GM12878 (cell line): ENCODE measurements at regions not wholly inside any gene's neighbourhood (a gene's known extent, or its start where the extent isn't known, plus 50 kb on each side); places are given as distances from the start of the nearest gene placed in this dataset.

Experiments
- ATAC-seq: fragments of 200-7000 bp; cut with Tn5 transposase; 3 replicates; pipeline ENCODE4 v1.9.1; 2020; ENCODE audit warnings: mild to moderate bottlenecking, moderate library complexity
- BruUV-seq: library from RNA; stranded (reverse); fragments of 400-500 nt; replicated peaks from 2 replicates; lab custom pipeline; 2021; lab: Mats Ljungman, UMichigan
- CTCF ChIA-PET: fragments of 300-600 bp; sonication (Branson Sonifier 250); formaldehyde crosslinking; extraction: SDS; loops from one replicate; lab custom pipeline; 2021; ENCODE audit warnings: inconsistent platforms; lab: Yijun Ruan, JAX
- POLR2A ChIA-PET: fragments of 350-600 bp; formaldehyde crosslinking; extraction: SDS; loops from one replicate; lab custom pipeline; 2021; ENCODE audit warnings: inconsistent platforms; lab: Charles Lee
- RAD21 ChIA-PET: fragments of 300-600 bp; sonication (Branson Sonifier 250); formaldehyde crosslinking; loops from one replicate; lab custom pipeline; 2023; ENCODE audit warnings: antibody characterized with exemption; ENCODE audit not compliant: unreplicated experiment; lab: Charles Lee
- SMC1A ChIA-PET: fragments of 300-600 bp; sonication (Branson Sonifier 250); formaldehyde crosslinking; loops from one replicate; lab custom pipeline; 2023; ENCODE audit not compliant: unreplicated experiment, uncharacterized antibody; lab: Charles Lee
- DNase-seq: peaks from one replicate; pipeline ENCODE4 v3.0.0-alpha.2; 2011; ENCODE audit warnings: low read depth, low spot score
- FAIRE-seq: peaks from 3 replicates; lab custom pipeline; 2011; peaks lifted over from hg19 to GRCh38; lab: Jason Lieb, UNC
- H2AFZ ChIP-seq: 2 replicates; pipeline ENCODE4 v1.6.0; 2011; ENCODE audit warnings: low read depth, low read length, control low read depth; ENCODE audit not compliant: control insufficient read depth
- H3K27ac ChIP-seq: 2 replicates; pipeline ENCODE4 v1.5.1; 2011; ENCODE audit warnings: control low read depth; ENCODE audit not compliant: control insufficient read depth, insufficient read depth
- H3K27me3 ChIP-seq, 2 experiments: replicated peaks in 1 of 2; 2 replicates each; pipeline versions ENCODE4 v1.6.0 to v1.6.1; 2011; ENCODE audit warnings: low read length in 1 of 2; ENCODE audit not compliant: control insufficient read depth in 2 of 2, insufficient read depth in 2 of 2
- H3K36me3 ChIP-seq, 2 experiments: 2 replicates each; pipeline ENCODE4 v1.5.1; 2011; ENCODE audit warnings: low read length in 1 of 2; ENCODE audit not compliant: control insufficient read depth in 2 of 2, insufficient read depth in 2 of 2
- H3K4me1 ChIP-seq: 2 replicates; pipeline ENCODE4 v1.6.1; 2011; ENCODE audit warnings: mild to moderate bottlenecking, low read length, moderate library complexity, mixed read lengths; ENCODE audit not compliant: control insufficient read depth, insufficient read depth
- H3K4me2 ChIP-seq: 2 replicates; pipeline ENCODE4 v1.6.0; 2011; ENCODE audit warnings: control low read depth; ENCODE audit not compliant: control insufficient read depth, insufficient read depth
- H3K4me3 ChIP-seq: fragments of 200-600 bp; sonication (generic); 2 replicates; pipeline ENCODE4 v1.5.1; 2016
- H3K79me2 ChIP-seq: 2 replicates; pipeline ENCODE4 v1.6.0; 2011; ENCODE audit warnings: low read length; ENCODE audit not compliant: control insufficient read depth, insufficient read depth
- H3K9ac ChIP-seq: 2 replicates; pipeline ENCODE4 v1.8.0; 2011; ENCODE audit warnings: low read length, control low read depth, mixed read lengths; ENCODE audit not compliant: control insufficient read depth, insufficient read depth
- H3K9me3 ChIP-seq: replicated peaks from 3 replicates; pipeline ENCODE4 v1.5.1; 2011; ENCODE audit warnings: mild to moderate bottlenecking, low read length; ENCODE audit not compliant: control insufficient read depth, insufficient read depth
- H4K20me1 ChIP-seq: 2 replicates; pipeline ENCODE4 v1.6.0; 2011; ENCODE audit not compliant: control insufficient read depth, insufficient read depth
- BCL11A ChIP-seq: IDR thresholded peaks from 2 replicates; pipeline ENCODE4 v1.6.1; 2011; ENCODE audit warnings: low read depth, low read length
- CUX1 ChIP-seq: IDR thresholded peaks from 2 replicates; pipeline ENCODE4 v1.6.1; 2012; ENCODE audit warnings: improper control_type of control experiment, low read depth, low read length; ENCODE audit not compliant: insufficient replicate concordance
- E2F4 ChIP-seq: IDR thresholded peaks from 2 replicates; pipeline ENCODE4 v1.6.1; 2012; ENCODE audit warnings: low read depth, low read length, improper control_type of control experiment
- IKZF1 ChIP-seq: fragments of 450-650 bp; conservative IDR thresholded peaks from 2 replicates; pipeline ENCODE4 v1.6.1; 2017; ENCODE audit warnings: antibody characterized with exemption, mild to moderate bottlenecking
- MYC ChIP-seq: IDR thresholded peaks from 2 replicates; pipeline ENCODE4 v1.6.1; 2011; ENCODE audit warnings: mild to moderate bottlenecking, low read length, moderate library complexity, inconsistent platforms; ENCODE audit not compliant: insufficient read depth, insufficient replicate concordance, insufficient read length, severe bottlenecking
- NR2F1 ChIP-seq: fragments of 450-650 bp; conservative IDR thresholded peaks from 2 replicates; pipeline ENCODE4 v1.6.1; 2017; ENCODE audit warnings: mild to moderate bottlenecking
- WGBS: methylation state at CpG from one replicate; pipeline ENCODE4 v1.1.6; 2016; ENCODE audit warnings: low lambda C conversion rate; ENCODE audit not compliant: insufficient replicate concordance, insufficient coverage; ENCODE audit errors: missing lambda C conversion rate; 5-methylcytosine and 5-hydroxymethylcytosine counted together
- in situ Hi-C: fragments of 300-500 bp; cut with MboI; formaldehyde crosslinking; loops from 9 replicates; pipeline ENCODE4 v1.14.3; 2018; ENCODE audit warnings: mixed read lengths
- intact Hi-C: fragments of 100-400 bp; cut with micrococcal nuclease; formaldehyde crosslinking; loops from one replicate; pipeline ENCODE4 v1.14.2; 2022; ENCODE audit not compliant: unreplicated experiment
- TF ChIP-seq, protein P1 (sequence below): fragments of 450-650 bp; IDR thresholded peaks from 2 replicates; pipeline ENCODE4 v1.6.1; 2016; ENCODE audit warnings: mild to moderate bottlenecking, moderate library complexity, borderline replicate concordance
- TF ChIP-seq, protein P2 (sequence below): fragments of 150-350 bp; IDR thresholded peaks from 2 replicates; pipeline ENCODE4 v1.6.1; 2014; ENCODE audit warnings: mild to moderate bottlenecking, low read depth, low read length
- TF ChIP-seq, protein P3 (sequence below): fragments of 450-650 bp; IDR thresholded peaks from 2 replicates; pipeline ENCODE4 v1.6.1; 2018; ENCODE audit warnings: borderline replicate concordance, mild to moderate bottlenecking; ENCODE audit not compliant: partially characterized antibody

GRCh38 chr4:12022409-12022808, 593.7 kb upstream of the HS3ST1 start:
- no peak overlapping the region for H3K4me3 ChIP-seq
- no TSS peak for BruUV-seq
- no peak overlapping the region for H3K27ac ChIP-seq
- in situ Hi-C loops: no loop called here
- CTCF ChIA-PET: no interaction called here
- POLR2A ChIA-PET: no interaction called here
- FAIRE-seq: no peak
- no peaks in the 10 kb centered on the region for H3K27me3 ChIP-seq
- H3K79me2 ChIP-seq: no peaks in the 10 kb centered on the region
- H4K20me1 ChIP-seq: no peaks in the 10 kb centered on the region
- H3K9me3 ChIP-seq: no peaks in the 10 kb centered on the region
- no peak for DNase-seq
- SMC1A ChIA-PET: no interaction called here
- intact Hi-C loops: no loop called here
- RAD21 ChIA-PET: no interaction called here
- H3K36me3 ChIP-seq: no peaks in the 10 kb centered on the region
- no peak overlapping the region for H3K4me2 ChIP-seq
- H3K9ac ChIP-seq: no peak overlapping the region
- no peaks in the 10 kb centered on the region for H3K4me1 ChIP-seq
- H2AFZ ChIP-seq: no peak overlapping the region
- 56% methylated on average over 2 of the region's 2 CpGs for WGBS
- ATAC-seq: no peak
- TF ChIP-seq E2F4 (no peak), BCL11A (no peak), MYC (no peak), IKZF1 (no peak), NR2F1 (no peak), CUX1 (no peak)
- TF ChIP-seq, protein P1, sequence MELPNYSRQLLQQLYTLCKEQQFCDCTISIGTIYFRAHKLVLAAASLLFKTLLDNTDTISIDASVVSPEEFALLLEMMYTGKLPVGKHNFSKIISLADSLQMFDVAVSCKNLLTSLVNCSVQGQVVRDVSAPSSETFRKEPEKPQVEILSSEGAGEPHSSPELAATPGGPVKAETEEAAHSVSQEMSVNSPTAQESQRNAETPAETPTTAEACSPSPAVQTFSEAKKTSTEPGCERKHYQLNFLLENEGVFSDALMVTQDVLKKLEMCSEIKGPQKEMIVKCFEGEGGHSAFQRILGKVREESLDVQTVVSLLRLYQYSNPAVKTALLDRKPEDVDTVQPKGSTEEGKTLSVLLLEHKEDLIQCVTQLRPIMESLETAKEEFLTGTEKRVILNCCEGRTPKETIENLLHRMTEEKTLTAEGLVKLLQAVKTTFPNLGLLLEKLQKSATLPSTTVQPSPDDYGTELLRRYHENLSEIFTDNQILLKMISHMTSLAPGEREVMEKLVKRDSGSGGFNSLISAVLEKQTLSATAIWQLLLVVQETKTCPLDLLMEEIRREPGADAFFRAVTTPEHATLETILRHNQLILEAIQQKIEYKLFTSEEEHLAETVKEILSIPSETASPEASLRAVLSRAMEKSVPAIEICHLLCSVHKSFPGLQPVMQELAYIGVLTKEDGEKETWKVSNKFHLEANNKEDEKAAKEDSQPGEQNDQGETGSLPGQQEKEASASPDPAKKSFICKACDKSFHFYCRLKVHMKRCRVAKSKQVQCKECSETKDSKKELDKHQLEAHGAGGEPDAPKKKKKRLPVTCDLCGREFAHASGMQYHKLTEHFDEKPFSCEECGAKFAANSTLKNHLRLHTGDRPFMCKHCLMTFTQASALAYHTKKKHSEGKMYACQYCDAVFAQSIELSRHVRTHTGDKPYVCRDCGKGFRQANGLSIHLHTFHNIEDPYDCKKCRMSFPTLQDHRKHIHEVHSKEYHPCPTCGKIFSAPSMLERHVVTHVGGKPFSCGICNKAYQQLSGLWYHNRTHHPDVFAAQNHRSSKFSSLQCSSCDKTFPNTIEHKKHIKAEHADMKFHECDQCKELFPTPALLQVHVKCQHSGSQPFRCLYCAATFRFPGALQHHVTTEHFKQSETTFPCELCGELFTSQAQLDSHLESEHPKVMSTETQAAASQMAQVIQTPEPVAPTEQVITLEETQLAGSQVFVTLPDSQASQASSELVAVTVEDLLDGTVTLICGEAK: no peak
- TF ChIP-seq, protein P2, sequence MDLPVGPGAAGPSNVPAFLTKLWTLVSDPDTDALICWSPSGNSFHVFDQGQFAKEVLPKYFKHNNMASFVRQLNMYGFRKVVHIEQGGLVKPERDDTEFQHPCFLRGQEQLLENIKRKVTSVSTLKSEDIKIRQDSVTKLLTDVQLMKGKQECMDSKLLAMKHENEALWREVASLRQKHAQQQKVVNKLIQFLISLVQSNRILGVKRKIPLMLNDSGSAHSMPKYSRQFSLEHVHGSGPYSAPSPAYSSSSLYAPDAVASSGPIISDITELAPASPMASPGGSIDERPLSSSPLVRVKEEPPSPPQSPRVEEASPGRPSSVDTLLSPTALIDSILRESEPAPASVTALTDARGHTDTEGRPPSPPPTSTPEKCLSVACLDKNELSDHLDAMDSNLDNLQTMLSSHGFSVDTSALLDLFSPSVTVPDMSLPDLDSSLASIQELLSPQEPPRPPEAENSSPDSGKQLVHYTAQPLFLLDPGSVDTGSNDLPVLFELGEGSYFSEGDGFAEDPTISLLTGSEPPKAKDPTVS: no peak
- TF ChIP-seq, protein P3, sequence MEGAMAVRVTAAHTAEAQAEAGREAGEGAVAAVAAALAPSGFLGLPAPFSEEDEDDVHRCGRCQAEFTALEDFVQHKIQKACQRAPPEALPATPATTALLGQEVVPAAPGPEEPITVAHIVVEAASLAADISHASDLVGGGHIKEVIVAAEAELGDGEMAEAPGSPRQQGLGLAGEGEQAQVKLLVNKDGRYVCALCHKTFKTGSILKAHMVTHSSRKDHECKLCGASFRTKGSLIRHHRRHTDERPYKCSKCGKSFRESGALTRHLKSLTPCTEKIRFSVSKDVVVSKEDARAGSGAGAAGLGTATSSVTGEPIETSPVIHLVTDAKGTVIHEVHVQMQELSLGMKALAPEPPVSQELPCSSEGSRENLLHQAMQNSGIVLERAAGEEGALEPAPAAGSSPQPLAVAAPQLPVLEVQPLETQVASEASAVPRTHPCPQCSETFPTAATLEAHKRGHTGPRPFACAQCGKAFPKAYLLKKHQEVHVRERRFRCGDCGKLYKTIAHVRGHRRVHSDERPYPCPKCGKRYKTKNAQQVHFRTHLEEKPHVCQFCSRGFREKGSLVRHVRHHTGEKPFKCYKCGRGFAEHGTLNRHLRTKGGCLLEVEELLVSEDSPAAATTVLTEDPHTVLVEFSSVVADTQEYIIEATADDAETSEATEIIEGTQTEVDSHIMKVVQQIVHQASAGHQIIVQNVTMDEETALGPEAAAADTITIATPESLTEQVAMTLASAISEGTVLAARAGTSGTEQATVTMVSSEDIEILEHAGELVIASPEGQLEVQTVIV: no peak
